H1 (cell line): ENCODE measurements at regions not wholly inside any gene's neighbourhood (a gene's known extent, or its start where the extent isn't known, plus 50 kb on each side); places are given as distances from the start of the nearest gene placed in this dataset.

ENCODE experiments used
- CTCF ChIA-PET: fragments of 300-600 bp; sonication (Branson Sonifier 250); formaldehyde crosslinking; loops from one replicate; lab custom pipeline; 2021; ENCODE audit not compliant: partially characterized antibody; lab: Charles Lee
- POLR2A ChIA-PET: fragments of 300-600 bp; sonication (Branson Sonifier 250); formaldehyde crosslinking; loops from one replicate; lab custom pipeline; 2021; ENCODE audit warnings: inconsistent platforms; ENCODE audit not compliant: partially characterized antibody; lab: Charles Lee
- DNase-seq, 2 experiments: peaks; one replicate each; pipeline versions ENCODE4 v3.0.0 to v3.0.0-alpha.2; 2010 to 2022; ENCODE audit warnings: low spot score in 2 of 2, low read depth in 1 of 2, mixed read lengths in 1 of 2
- FAIRE-seq: peaks from 2 replicates; lab custom pipeline; 2011; peaks lifted over from hg19 to GRCh38; lab: Jason Lieb, UNC
- H2AFZ ChIP-seq: 2 replicates; pipeline ENCODE4 v1.8.1; 2012; ENCODE audit warnings: low read length, inconsistent platforms
- H2AK5ac ChIP-seq: 2 replicates; pipeline ENCODE4 v1.6.1; 2013; ENCODE audit warnings: low read depth, low read length
- H2BK120ac ChIP-seq: replicated peaks from 2 replicates; pipeline ENCODE3; 2013; ENCODE audit warnings: low read depth, low read length, inconsistent platforms
- H2BK12ac ChIP-seq: 2 replicates; pipeline ENCODE4 v1.6.1; 2013; ENCODE audit warnings: low read depth, low read length
- H2BK15ac ChIP-seq: 2 replicates; pipeline ENCODE4 v1.6.1; 2013; ENCODE audit warnings: low read length
- H2BK20ac ChIP-seq: 2 replicates; pipeline ENCODE4 v1.6.1; 2013; ENCODE audit warnings: low read length
- H2BK5ac ChIP-seq: 2 replicates; pipeline ENCODE4 v1.6.1; 2013; ENCODE audit warnings: low read depth, low read length
- H3K14ac ChIP-seq: 2 replicates; pipeline ENCODE4 v1.6.1; 2013; ENCODE audit warnings: inconsistent platforms; ENCODE audit not compliant: insufficient read length
- H3K18ac ChIP-seq: 2 replicates; pipeline ENCODE4 v1.6.1; 2013; ENCODE audit warnings: low read length; ENCODE audit errors: extremely low read depth
- H3K23ac ChIP-seq: 2 replicates; pipeline ENCODE4 v1.6.1; 2013; ENCODE audit warnings: inconsistent platforms; ENCODE audit not compliant: insufficient read length
- H3K23me2 ChIP-seq: 2 replicates; pipeline ENCODE4 v1.6.1; 2013; ENCODE audit warnings: low read depth, low read length
- H3K27ac ChIP-seq: 2 replicates; pipeline ENCODE4 v1.6.1; 2011; ENCODE audit warnings: low read depth, low read length, inconsistent platforms
- H3K27me3 ChIP-seq, 4 experiments: replicated peaks in 1 of 4; 1 replicate in 1 of 4; 2 replicates in 3 of 4; pipeline versions ENCODE4 v1.6.1 to v1.8.1; 2011 to 2013; ENCODE audit warnings: low read length in 3 of 4, mild to moderate bottlenecking in 3 of 4, inconsistent platforms in 2 of 4, mixed read lengths in 2 of 4, moderate library complexity in 1 of 4; ENCODE audit not compliant: control insufficient read depth in 3 of 4, insufficient read depth in 3 of 4; ENCODE audit errors: extremely low read depth in 1 of 4
- H3K36me3 ChIP-seq, 4 experiments: 2 replicates each; pipeline versions ENCODE4 v1.6.1 to v1.8.1; 2011 to 2013; ENCODE audit warnings: mild to moderate bottlenecking in 4 of 4, low read length in 3 of 4, moderate library complexity in 2 of 4, control low read depth in 1 of 4, inconsistent platforms in 1 of 4; ENCODE audit not compliant: insufficient read depth in 4 of 4, control insufficient read depth in 2 of 4
- H3K4ac ChIP-seq: replicated peaks from 2 replicates; pipeline ENCODE3; 2013; ENCODE audit warnings: low read length, low read depth, mixed read lengths, inconsistent platforms; ENCODE audit not compliant: insufficient read length
- H3K4me1 ChIP-seq, 4 experiments: replicated peaks in 1 of 4; 1 replicate in 1 of 4; 2 replicates in 3 of 4; pipeline versions ENCODE4 v1.6.1 to v1.8.1; 2011 to 2013; ENCODE audit warnings: low read length in 3 of 4, inconsistent platforms in 2 of 4, mixed read lengths in 1 of 4; ENCODE audit not compliant: insufficient read depth in 4 of 4, control insufficient read depth in 3 of 4
- H3K4me2 ChIP-seq, 2 experiments: 2 replicates each; pipeline versions ENCODE4 v1.6.1 to v1.8.1; 2011 to 2013; ENCODE audit warnings: low read depth in 2 of 2, low read length in 2 of 2, control low read depth in 1 of 2, inconsistent platforms in 1 of 2, mild to moderate bottlenecking in 1 of 2; ENCODE audit not compliant: insufficient read depth in 1 of 2
- H3K4me3 ChIP-seq, 4 experiments: fragments of 200-600, 300-600 bp in 1 of 4; sonication (generic), shearing (Covaris generic), sonication (Bioruptor Twin) in 1 of 4; 2 replicates each; pipeline versions ENCODE4 v1.5.1 to v1.8.1; 2011 to 2016; ENCODE audit warnings: low read length in 4 of 4, low read depth in 3 of 4, control low read depth in 2 of 4, inconsistent platforms in 2 of 4, mild to moderate bottlenecking in 2 of 4, mixed read lengths in 1 of 4, moderate library complexity in 1 of 4; ENCODE audit not compliant: insufficient read depth in 2 of 4; ENCODE audit errors: extremely low read depth in 1 of 4
- H3K56ac ChIP-seq: replicated peaks from 2 replicates; pipeline ENCODE3; 2013; ENCODE audit warnings: low read depth, mild to moderate bottlenecking, mixed read lengths, low read length, inconsistent platforms; ENCODE audit not compliant: insufficient read length
- H3K79me1 ChIP-seq: 2 replicates; pipeline ENCODE4 v1.6.1; 2013; ENCODE audit warnings: low read depth, low read length, control low read depth
- H3K79me2 ChIP-seq, 2 experiments: 2 replicates each; pipeline versions ENCODE4 v1.6.1 to v1.8.1; 2012 to 2013; ENCODE audit warnings: low read length in 2 of 2, mild to moderate bottlenecking in 2 of 2, inconsistent platforms in 1 of 2; ENCODE audit not compliant: insufficient read depth in 2 of 2, control insufficient read depth in 1 of 2
- H3K9ac ChIP-seq, 4 experiments: replicated peaks in 1 of 4; 1 replicate in 1 of 4; 2 replicates in 3 of 4; pipeline versions ENCODE4 v1.6.1 to v1.8.1; 2011 to 2013; ENCODE audit warnings: low read depth in 3 of 4, low read length in 3 of 4, control low read depth in 2 of 4, mild to moderate bottlenecking in 2 of 4, moderate library complexity in 2 of 4, inconsistent platforms in 1 of 4; ENCODE audit errors: extremely low read depth in 1 of 4
- H3K9me3 ChIP-seq, 2 experiments: 2 replicates each; pipeline versions ENCODE4 v1.6.1 to v1.8.1; 2012 to 2013; ENCODE audit warnings: mild to moderate bottlenecking in 2 of 2, moderate library complexity in 2 of 2, control low read depth in 1 of 2, inconsistent platforms in 1 of 2, low read depth in 1 of 2, low read length in 1 of 2, mixed read lengths in 1 of 2; ENCODE audit not compliant: insufficient read depth in 2 of 2
- H4K20me1 ChIP-seq, 2 experiments: replicated peaks in 1 of 2; 2 replicates each; pipeline versions ENCODE3 to v1.8.1; 2011 to 2013; ENCODE audit warnings: inconsistent platforms in 2 of 2, low read length in 2 of 2, mild to moderate bottlenecking in 1 of 2; ENCODE audit not compliant: insufficient read depth in 2 of 2, control insufficient read depth in 1 of 2
- H4K5ac ChIP-seq: 2 replicates; pipeline ENCODE4 v1.6.1; 2013; ENCODE audit warnings: low read length, low read depth, mixed read lengths, inconsistent platforms; ENCODE audit not compliant: insufficient read length
- H4K8ac ChIP-seq: 2 replicates; pipeline ENCODE4 v1.8.0; 2013; ENCODE audit warnings: mild to moderate bottlenecking, moderate library complexity, low read length, inconsistent platforms; ENCODE audit not compliant: insufficient read depth; ENCODE audit errors: extremely low read depth
- H4K91ac ChIP-seq: replicated peaks from 2 replicates; pipeline ENCODE3; 2013; ENCODE audit warnings: low read length, mixed read lengths, inconsistent platforms; ENCODE audit not compliant: insufficient read length
- CREB1 ChIP-seq: IDR thresholded peaks from 2 replicates; pipeline ENCODE4 v1.6.1; 2012; ENCODE audit warnings: inconsistent platforms
- CTBP2 ChIP-seq: IDR thresholded peaks from 2 replicates; pipeline ENCODE4 v1.7.0; 2011; ENCODE audit warnings: borderline replicate concordance, mild to moderate bottlenecking, moderate library complexity, mixed read lengths, low read length; ENCODE audit not compliant: insufficient read depth, insufficient read length
- HDAC6 ChIP-seq: IDR thresholded peaks from one replicate; pipeline ENCODE4 v1.7.1; 2012; ENCODE audit warnings: low read depth, mild to moderate bottlenecking, inconsistent platforms, low read length, moderate library complexity
- KDM1A ChIP-seq: fragments of 200-600, 300-600 bp; sonication (generic); IDR thresholded peaks from 2 replicates; pipeline ENCODE4 v1.7.1; 2016; ENCODE audit warnings: mild to moderate bottlenecking, low read length, borderline replicate concordance
- MAFK ChIP-seq: IDR thresholded peaks from 2 replicates; pipeline ENCODE4 v1.6.1; 2012; ENCODE audit warnings: low read depth, mild to moderate bottlenecking, improper control_type of control experiment, low read length
- MAX ChIP-seq: IDR thresholded peaks from 2 replicates; pipeline ENCODE4 v1.6.1; 2012; ENCODE audit warnings: inconsistent platforms
- NRF1 ChIP-seq: IDR thresholded peaks from 2 replicates; pipeline ENCODE4 v1.6.1; 2011; ENCODE audit warnings: mild to moderate bottlenecking, low read depth, low read length, improper control_type of control experiment
- RFX5 ChIP-seq: IDR thresholded peaks from 2 replicates; pipeline ENCODE4 v1.6.1; 2011; ENCODE audit warnings: low read depth, low read length, improper control_type of control experiment, borderline replicate concordance
- SAP30 ChIP-seq: fragments of 300-600 bp; sonication (generic); IDR thresholded peaks from 2 replicates; pipeline ENCODE4 v1.7.1; 2012; ENCODE audit warnings: low read length, moderate library complexity, mild to moderate bottlenecking, inconsistent platforms; ENCODE audit not compliant: insufficient read depth, insufficient replicate concordance
- SIX5 ChIP-seq: IDR thresholded peaks from 2 replicates; pipeline ENCODE4 v1.6.1; 2011; ENCODE audit warnings: mild to moderate bottlenecking, low read depth, low read length
- SP2 ChIP-seq: IDR thresholded peaks from 2 replicates; pipeline ENCODE4 v1.6.1; 2012; ENCODE audit warnings: mild to moderate bottlenecking, low read length, inconsistent platforms
- TAF1 ChIP-seq: IDR thresholded peaks from 2 replicates; pipeline ENCODE4 v1.6.1; 2011; ENCODE audit warnings: mild to moderate bottlenecking, low read depth, low read length
- USF2 ChIP-seq: IDR thresholded peaks from 2 replicates; pipeline ENCODE4 v1.6.1; 2011; ENCODE audit warnings: low read length, improper control_type of control experiment
- whole genome bisulfite sequencing, 2 experiments: shearing (Covaris generic) in 1 of 2; methylation state at CpG; one replicate each; pipeline versions ENCODE4 v1.1.6 to v1.1.7; 2013 to 2015; ENCODE audit warnings: low lambda C conversion rate in 2 of 2, mixed read lengths in 2 of 2, inconsistent platforms in 1 of 2, low coverage in 1 of 2, missing lambda C conversion rate in 1 of 2; ENCODE audit not compliant: insufficient replicate concordance in 2 of 2, insufficient coverage in 1 of 2, insufficient read length in 1 of 2; ENCODE audit errors: extremely low coverage in 1 of 2, missing lambda C conversion rate in 1 of 2; 5-methylcytosine and 5-hydroxymethylcytosine counted together

GRCh38 chr13:111598747-111599146, 278.3 kb downstream of the TEX29 start:
- peaks cover 0 to 10% of the 10 kb centered on the region in 2 experiments; a peak in 2 of 4 replicates for H3K9me3 ChIP-seq
- H3K79me1 ChIP-seq = no peaks in the 10 kb centered on the region
- TF ChIP-seq SIX5 (no peak), HDAC6 (no peak), KDM1A (no peak), TAF1 (no peak), NRF1 (no peak), USF2 (no peak), CREB1 (no peak), MAX (no peak), RFX5 (no peak), SP2 (no peak), SAP30 (no peak), CTBP2 (no peak), MAFK (no peak)
- no peak overlapping the region for H2BK12ac ChIP-seq
- H3K27me3 ChIP-seq = no peaks in the 10 kb centered on the region
- WGBS, 2 experiments = 76% methylated on average over 7 of the region's 7 CpGs; no CpG with 5 or more reads in 1 of the 2 experiments
- H3K27ac ChIP-seq = no peak overlapping the region
- no peak overlapping the region for H2AFZ ChIP-seq
- CTCF ChIA-PET = interaction anchor here (1.6 to 1.7 kb wide), 2 partner anchors 31 to 124 kb away, joined by 4 read pairs; no protein-coding TSS in a partner anchor
- FAIRE-seq = no peak
- H3K4me2 ChIP-seq = no peak overlapping the region
- no peak for DNase-seq
- H3K4ac ChIP-seq = no peak overlapping the region
- H4K20me1 ChIP-seq = no peaks in the 10 kb centered on the region
- no peaks in the 10 kb centered on the region for H3K79me2 ChIP-seq
- H3K4me1 ChIP-seq = peaks cover 0 to 12% (median 2%) of the 10 kb centered on the region in 4 experiments; a peak in 4 of 7 replicates
- no peak overlapping the region for H3K4me3 ChIP-seq
- no peak overlapping the region for H2BK15ac ChIP-seq
- H3K18ac ChIP-seq = no peak overlapping the region
- no peaks in the 10 kb centered on the region for H3K23me2 ChIP-seq
- no peak overlapping the region for H3K9ac ChIP-seq
- no peak overlapping the region; the same call in 1 of the 2 replicates for H2BK20ac ChIP-seq
- POLR2A ChIA-PET = no interaction called here
- H3K14ac ChIP-seq = no peak overlapping the region
- H4K5ac ChIP-seq = no peak overlapping the region
- H2BK5ac ChIP-seq = no peak overlapping the region
- no peaks in the 10 kb centered on the region for H3K36me3 ChIP-seq
- no peak overlapping the region for H2BK120ac ChIP-seq
- H3K56ac ChIP-seq = no peak overlapping the region
- no peak overlapping the region for H3K23ac ChIP-seq
- no peak overlapping the region for H2AK5ac ChIP-seq
- no peak overlapping the region for H4K91ac ChIP-seq
- H4K8ac ChIP-seq = no peak overlapping the region
